ENCODE measurements at regions not wholly inside any gene's neighbourhood (a gene's known extent, or its start where the extent isn't known, plus 50 kb on each side); places are given as distances from the start of the nearest gene placed in this dataset.

DNA sequence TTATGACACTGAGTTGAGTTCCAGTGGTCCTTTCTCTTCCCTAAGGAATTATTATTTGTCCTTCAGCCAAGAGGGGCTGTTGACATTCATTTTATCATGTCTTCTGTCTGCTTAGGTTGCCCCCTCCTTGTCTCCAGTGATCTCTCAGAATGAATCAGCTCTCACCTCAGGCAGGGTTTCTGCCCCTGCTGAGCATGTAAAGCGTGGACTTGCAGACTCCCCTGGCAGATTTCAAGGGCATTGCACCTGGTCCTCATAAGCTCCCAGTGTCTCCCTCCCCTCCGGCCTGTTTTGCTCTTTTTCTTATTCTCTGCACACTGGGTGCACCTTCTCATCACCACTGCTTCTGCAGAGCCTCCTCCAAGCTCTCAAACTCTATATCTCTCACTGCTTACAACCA is 188.4 kb downstream of the KCNS3 start:
- TF ChIP-seq, protein P1, sequence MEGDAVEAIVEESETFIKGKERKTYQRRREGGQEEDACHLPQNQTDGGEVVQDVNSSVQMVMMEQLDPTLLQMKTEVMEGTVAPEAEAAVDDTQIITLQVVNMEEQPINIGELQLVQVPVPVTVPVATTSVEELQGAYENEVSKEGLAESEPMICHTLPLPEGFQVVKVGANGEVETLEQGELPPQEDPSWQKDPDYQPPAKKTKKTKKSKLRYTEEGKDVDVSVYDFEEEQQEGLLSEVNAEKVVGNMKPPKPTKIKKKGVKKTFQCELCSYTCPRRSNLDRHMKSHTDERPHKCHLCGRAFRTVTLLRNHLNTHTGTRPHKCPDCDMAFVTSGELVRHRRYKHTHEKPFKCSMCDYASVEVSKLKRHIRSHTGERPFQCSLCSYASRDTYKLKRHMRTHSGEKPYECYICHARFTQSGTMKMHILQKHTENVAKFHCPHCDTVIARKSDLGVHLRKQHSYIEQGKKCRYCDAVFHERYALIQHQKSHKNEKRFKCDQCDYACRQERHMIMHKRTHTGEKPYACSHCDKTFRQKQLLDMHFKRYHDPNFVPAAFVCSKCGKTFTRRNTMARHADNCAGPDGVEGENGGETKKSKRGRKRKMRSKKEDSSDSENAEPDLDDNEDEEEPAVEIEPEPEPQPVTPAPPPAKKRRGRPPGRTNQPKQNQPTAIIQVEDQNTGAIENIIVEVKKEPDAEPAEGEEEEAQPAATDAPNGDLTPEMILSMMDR (IDR thresholded peaks at IDR 0.05): no peak
- TF ChIP-seq ZFX (IDR thresholded peaks at IDR 0.05; ENCODE audit: borderline replicate concordance): no peak
